PC-3 (cell line): ENCODE measurements at regions not wholly inside any gene's neighbourhood (a gene's known extent, or its start where the extent isn't known, plus 50 kb on each side); places are given as distances from the start of the nearest gene placed in this dataset.

Experiments
- ATAC-seq: fragments of 200-7000 bp; cut with Tn5 transposase; 2 replicates; pipeline ENCODE4 v1.9.1; 2020; ENCODE audit warnings: mild to moderate bottlenecking, moderate library complexity
- BruUV-seq: library from RNA; stranded (reverse); fragments of 400-500 nt; replicated peaks from 2 replicates; lab custom pipeline; 2021; lab: Mats Ljungman, UMichigan
- CTCF ChIA-PET: fragments of 300-600 bp; sonication (Branson Sonifier 250); formaldehyde crosslinking; loops from one replicate; lab custom pipeline; 2022; ENCODE audit warnings: antibody characterized with exemption; lab: Charles Lee
- POLR2A ChIA-PET: fragments of 300-600 bp; sonication (Branson Sonifier 250); formaldehyde crosslinking; loops from one replicate; lab custom pipeline; 2022; ENCODE audit warnings: antibody characterized with exemption; ENCODE audit not compliant: unreplicated experiment; lab: Charles Lee
- DNase-seq: peaks from one replicate; pipeline ENCODE4 v3.0.0-alpha.2; 2015
- H2AFZ ChIP-seq: fragments of 300-600 bp; sonication (generic); 2 replicates; pipeline ENCODE4 v1.6.0; 2016; ENCODE audit warnings: antibody characterized with exemption, low read length
- H3F3A ChIP-seq: fragments of 300-600 bp; sonication (generic); one replicate; pipeline ENCODE4 v1.6.0; 2017; ENCODE audit warnings: antibody characterized with exemption, low read length, control low read depth, mild to moderate bottlenecking; ENCODE audit not compliant: unreplicated experiment
- H3K27ac ChIP-seq: fragments of 300-600 bp; sonication (generic); 2 replicates; pipeline ENCODE4 v1.5.1; 2016; ENCODE audit warnings: mild to moderate bottlenecking, low read length
- H3K27me3 ChIP-seq: fragments of 300-600 bp; sonication (generic); 2 replicates; pipeline ENCODE4 v1.6.1; 2016; ENCODE audit warnings: low read length, mixed read lengths
- H3K36me3 ChIP-seq: fragments of 300-600 bp; sonication (generic); 2 replicates; pipeline ENCODE4 v1.6.1; 2016; ENCODE audit warnings: low read depth, mixed run types, low read length, mixed read lengths
- H3K4me1 ChIP-seq: fragments of 300-600 bp; sonication (generic); 2 replicates; pipeline ENCODE4 v1.5.1; 2016; ENCODE audit warnings: low read length; ENCODE audit not compliant: insufficient read depth
- H3K4me2 ChIP-seq: fragments of 300-600 bp; sonication (generic); 2 replicates; pipeline ENCODE4 v1.6.0; 2016; ENCODE audit warnings: low read length
- H3K4me3 ChIP-seq: fragments of 300-600 bp; sonication (generic); 2 replicates; pipeline ENCODE4 v1.5.1; 2016; ENCODE audit warnings: mild to moderate bottlenecking, low read length, mixed read lengths
- H3K79me2 ChIP-seq: fragments of 300-600 bp; sonication (generic); 2 replicates; pipeline ENCODE4 v1.6.1; 2017; ENCODE audit warnings: low read length, mixed read lengths
- H3K9ac ChIP-seq: fragments of 300-600 bp; sonication (generic); 2 replicates; pipeline ENCODE4 v1.6.0; 2016; ENCODE audit warnings: mild to moderate bottlenecking, low read length
- H3K9me2 ChIP-seq: fragments of 300-600 bp; sonication (generic); replicated peaks from 2 replicates; pipeline ENCODE4 v1.6.1; 2016; ENCODE audit warnings: mixed run types, low read length, mixed read lengths
- H3K9me3 ChIP-seq: fragments of 300-600 bp; sonication (generic); 2 replicates; pipeline ENCODE4 v1.6.1; 2016; ENCODE audit warnings: low read length, mixed read lengths
- H4K20me1 ChIP-seq: fragments of 300-600 bp; sonication (generic); 2 replicates; pipeline ENCODE4 v1.6.1; 2016; ENCODE audit warnings: low read length, mixed read lengths
- CTCF ChIP-seq: fragments of 300-600 bp; sonication (generic); conservative IDR thresholded peaks from 2 replicates; pipeline ENCODE4 v1.5.1; 2017; ENCODE audit warnings: antibody characterized with exemption, low read depth, mild to moderate bottlenecking, low read length
- EZH2 ChIP-seq: fragments of 300-600 bp; sonication (generic); IDR thresholded peaks from one replicate; pipeline ENCODE4 v1.6.1; 2017; ENCODE audit warnings: antibody characterized with exemption, mild to moderate bottlenecking, low read length; ENCODE audit not compliant: unreplicated experiment
- EZH2phosphoT487 ChIP-seq: fragments of 300-600 bp; sonication (generic); IDR thresholded peaks from 2 replicates; pipeline ENCODE4 v1.6.1; 2018; ENCODE audit warnings: mild to moderate bottlenecking, antibody characterized with exemption, low read length, borderline replicate concordance
- intact Hi-C: fragments of 100-400 bp; cut with micrococcal nuclease; formaldehyde crosslinking; loops from 2 replicates; pipeline ENCODE4 v1.9.0; 2023

- Histone ChIP-seq H3K27ac (no peak overlapping the region), H3F3A (no peaks in the 10 kb centered on the region), H3K4me1 (no peaks in the 10 kb centered on the region), H3K4me3 (no peak overlapping the region), H3K36me3 (no peaks in the 10 kb centered on the region), H3K9me2 (no peaks in the 10 kb centered on the region), H3K79me2 (no peaks in the 10 kb centered on the region), H3K4me2 (no peak overlapping the region), H3K9ac (no peak overlapping the region), H4K20me1 (no peaks in the 10 kb centered on the region), H3K9me3 (no peaks in the 10 kb centered on the region), H2AFZ (no peak overlapping the region), H3K27me3 (no peaks in the 10 kb centered on the region)
- CTCF ChIA-PET = no interaction called here
- DNase-seq (no peak), ATAC-seq (no peak)
- intact Hi-C loops = no loop called here
- TF ChIP-seq CTCF (no peak), EZH2 (no peak), EZH2phosphoT487 (no peak)
- POLR2A ChIA-PET = no interaction called here
- no TSS peak for BruUV-seq
Measured at GRCh38 chr6:12221856-12222255, 68.3 kb upstream of the EDN1 start.

- intact Hi-C loops = no loop called here
- H3K9me3 ChIP-seq = no peaks in the 10 kb centered on the region
- H3F3A ChIP-seq = no peaks in the 10 kb centered on the region
- no peak overlapping the region for H3K27ac ChIP-seq
- H2AFZ ChIP-seq = no peak overlapping the region
- H3K36me3 ChIP-seq = no peaks in the 10 kb centered on the region
- no peaks in the 10 kb centered on the region for H3K79me2 ChIP-seq
- no peaks in the 10 kb centered on the region for H3K4me1 ChIP-seq
- ChIA-PET POLR2A (no interaction called here), CTCF (no interaction called here)
- no peaks in the 10 kb centered on the region for H3K27me3 ChIP-seq
- no peak for DNase-seq
- H3K4me2 ChIP-seq = no peak overlapping the region
- H3K9me2 ChIP-seq = no peaks in the 10 kb centered on the region
- BruUV-seq = no TSS peak
- TF ChIP-seq EZH2phosphoT487 = no peak
- TF ChIP-seq EZH2 = no peak
- no peak for TF ChIP-seq CTCF
- no peak overlapping the region for H3K9ac ChIP-seq
- no peak overlapping the region for H3K4me3 ChIP-seq
- no peaks in the 10 kb centered on the region for H4K20me1 ChIP-seq
- no peak for ATAC-seq
Measured at GRCh38 chr6:12222405-12223366, 67.5 kb upstream of the EDN1 start.

GRCh38 chr6:12223383-12223782 is 66.8 kb upstream of the EDN1 start:
- H3K27ac ChIP-seq = no peak overlapping the region
- no peak overlapping the region for H3K4me3 ChIP-seq
- no peaks in the 10 kb centered on the region for H3K36me3 ChIP-seq
- intact Hi-C loops = no loop called here
- no peaks in the 10 kb centered on the region for H3K79me2 ChIP-seq
- no peak overlapping the region for H2AFZ ChIP-seq
- H3K27me3 ChIP-seq = no peaks in the 10 kb centered on the region
- no peak for TF ChIP-seq EZH2
- no peak for ATAC-seq
- DNase-seq = no peak
- H3K9ac ChIP-seq = no peak overlapping the region
- ChIA-PET POLR2A (no interaction called here), CTCF (no interaction called here)
- no peaks in the 10 kb centered on the region for H3K4me1 ChIP-seq
- no peaks in the 10 kb centered on the region for H3K9me3 ChIP-seq
- BruUV-seq = no TSS peak
- H4K20me1 ChIP-seq = no peaks in the 10 kb centered on the region
- H3K9me2 ChIP-seq = no peaks in the 10 kb centered on the region
- H3F3A ChIP-seq = no peaks in the 10 kb centered on the region
- H3K4me2 ChIP-seq = no peak overlapping the region
